ENCODE measurements at regions not wholly inside any gene's neighbourhood (a gene's known extent, or its start where the extent isn't known, plus 50 kb on each side); places are given as distances from the start of the nearest gene placed in this dataset.

GRCh38 chr11:87491381-87491780 is 453.6 kb downstream of the TMEM135 start:
- TF ChIP-seq CTCF (IDR thresholded peaks at IDR 0.05) (no peak), POLR2A (IDR thresholded peaks at IDR 0.05) (no peak)
